Eye (tissue), 1 donor: ENCODE measurements at regions not wholly inside any gene's neighbourhood (a gene's known extent, or its start where the extent isn't known, plus 50 kb on each side); places are given as distances from the start of the nearest gene placed in this dataset.
"Not testable (repeated sequence)": the region's sequence is repeated elsewhere in the genome, so short reads cannot be mapped to it uniquely, and the experiment has no call there.

Experiments
- DNase-seq: peaks from one replicate; pipeline ENCODE4 v3.0.0-alpha.2; 2015

DNA sequence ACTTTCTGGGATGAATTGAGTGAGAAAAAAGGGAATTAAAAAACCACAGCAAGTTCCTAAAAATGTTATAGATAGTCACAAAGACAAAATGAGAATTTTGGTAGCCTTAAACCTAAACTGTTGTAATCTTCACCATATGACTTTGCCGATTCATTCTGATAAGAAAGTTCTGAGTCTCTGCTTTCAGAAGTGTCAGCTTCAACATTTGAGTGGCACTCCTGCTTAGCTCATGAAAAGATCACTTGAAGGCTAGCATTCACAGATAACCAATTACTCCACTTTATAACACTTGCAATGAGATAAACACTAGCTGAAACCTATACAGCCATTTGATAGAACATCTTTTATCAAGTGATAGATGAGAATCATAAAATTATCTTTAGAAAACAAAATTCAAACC is 288.1 kb upstream of the POU1F1 start:
- DNase-seq: no peak

- no peak for DNase-seq
These were observed 287.3 kb upstream of the POU1F1 start for GRCh38 chr3:87563712-87564111.

DNA sequence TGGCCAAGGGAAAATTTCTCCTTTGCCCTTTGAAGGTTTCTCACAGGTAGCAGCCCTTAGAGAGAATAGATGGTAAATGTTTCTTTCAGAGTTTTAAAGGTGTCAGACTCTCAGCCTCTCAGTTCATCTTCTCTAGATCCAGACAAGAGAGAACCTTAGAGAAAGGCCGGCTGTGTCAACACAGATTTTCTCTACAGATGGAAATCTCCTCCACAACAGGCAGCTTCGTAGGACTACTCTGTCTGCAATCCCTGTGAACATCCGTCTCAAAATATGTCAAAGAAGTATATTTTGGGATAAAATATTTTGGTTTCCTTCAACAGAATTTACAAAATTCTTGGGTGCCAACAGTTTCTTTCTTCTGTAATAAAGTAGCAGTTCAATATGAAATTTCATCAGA is 282.1 kb upstream of the POU1F1 start:
- DNase-seq: no peak

DNA sequence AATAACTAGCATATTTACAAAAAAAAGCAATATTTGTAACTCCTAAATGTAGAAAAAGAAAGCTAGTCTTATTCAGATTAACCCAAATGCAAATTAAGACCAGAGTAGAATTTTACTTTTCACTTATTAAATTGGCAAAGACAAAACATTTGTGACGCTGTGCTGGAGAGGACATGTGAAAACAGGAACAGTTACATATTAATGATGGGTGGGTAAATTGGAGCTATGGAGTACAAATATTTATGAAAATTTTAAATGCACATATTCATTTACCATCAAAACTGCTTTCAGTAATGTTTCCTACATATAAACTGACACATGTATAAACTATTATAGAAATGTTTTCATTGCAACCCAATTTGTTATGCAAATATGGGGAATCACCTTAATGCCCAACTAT is 278.9 kb upstream of the POU1F1 start:
- DNase-seq: no peak

DNA sequence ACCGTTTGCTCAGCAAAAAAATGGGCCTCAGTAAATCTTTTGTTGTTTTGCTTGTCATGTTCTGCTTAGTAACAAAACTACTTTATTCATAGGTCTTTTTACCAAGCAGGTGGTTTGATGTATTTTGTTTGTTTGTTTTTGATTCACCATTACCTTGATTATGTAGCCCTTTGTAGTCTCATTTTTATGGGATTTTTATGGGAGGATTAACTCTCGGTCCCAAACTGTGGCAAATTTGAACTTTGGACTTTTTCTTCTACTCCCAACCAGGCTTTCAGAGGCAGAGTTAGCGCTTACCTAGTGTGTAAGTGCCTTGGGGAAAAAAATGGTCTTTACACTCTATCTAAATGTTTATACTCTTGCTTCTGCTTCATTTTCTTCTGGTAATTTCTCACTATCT is 276.7 kb upstream of the POU1F1 start:
- DNase-seq: no peak

GRCh38 chr3:87550892-87551291 is 274.5 kb upstream of the POU1F1 start:
- DNase-seq: no peak

DNA sequence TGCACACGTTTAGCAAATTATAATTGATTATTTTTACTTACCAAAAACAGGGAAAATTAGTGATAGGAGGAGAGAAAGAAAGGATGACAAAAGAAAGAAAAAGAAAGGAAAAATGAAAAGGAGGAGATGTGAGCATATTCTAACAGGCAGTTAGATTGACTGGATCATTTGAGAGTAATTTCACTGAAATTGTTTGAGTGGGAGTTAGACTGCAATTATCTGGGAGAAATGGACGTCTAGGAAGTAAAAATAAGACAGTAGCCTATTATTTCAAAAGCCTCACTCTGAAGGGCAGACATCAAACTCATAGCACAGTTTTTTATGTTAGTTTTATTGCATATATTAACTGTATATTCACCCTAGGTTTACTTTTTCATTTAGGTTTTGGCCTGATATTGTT is 272.8 kb upstream of the POU1F1 start:
- no peak for DNase-seq

DNA sequence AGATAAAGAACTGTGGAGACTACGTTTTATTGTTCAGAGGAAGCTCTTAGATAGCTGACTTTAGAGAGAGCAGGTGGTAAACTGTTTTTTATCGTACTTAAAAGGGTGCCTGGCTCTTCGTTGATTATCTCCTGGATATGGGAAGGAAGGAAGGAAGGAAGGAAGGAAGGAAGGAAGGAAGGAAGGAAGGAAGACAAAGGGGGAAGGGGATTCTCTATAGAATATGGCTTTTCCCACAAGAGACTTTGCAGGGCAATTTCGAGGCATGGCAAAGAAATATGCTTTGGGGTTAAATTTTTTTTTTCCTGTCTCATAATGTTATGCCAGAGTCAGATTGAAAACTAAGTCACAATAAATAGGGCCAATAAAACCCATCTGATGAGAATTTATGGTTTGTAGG is 271.9 kb upstream of the POU1F1 start:
- no peak for DNase-seq

DNA sequence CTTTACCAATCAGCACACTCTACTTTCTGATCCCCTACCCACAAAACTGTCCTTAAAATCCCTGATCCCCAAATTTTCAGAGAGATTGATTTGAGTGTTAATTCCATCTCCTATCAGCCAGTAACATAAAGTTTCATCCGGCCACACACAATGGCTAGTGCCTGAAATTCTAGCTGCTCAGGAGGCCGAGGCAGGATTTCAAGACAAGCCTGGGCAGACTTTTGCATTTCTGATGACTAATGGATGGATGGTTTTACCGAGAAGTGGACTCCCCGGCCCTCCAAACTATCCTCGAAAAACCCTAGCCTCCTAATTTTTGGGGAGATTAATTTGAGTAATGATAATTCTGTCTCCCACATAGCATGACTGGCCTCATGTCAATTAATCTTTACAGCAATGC is 269.8 kb upstream of the POU1F1 start:
- no peak for DNase-seq

- not testable (repeated sequence) for DNase-seq
These were observed 267.0 kb upstream of the POU1F1 start for GRCh38 chr3:87543408-87543807.

- no peak for DNase-seq
These were observed 265.3 kb upstream of the POU1F1 start for GRCh38 chr3:87541723-87542122.

DNA sequence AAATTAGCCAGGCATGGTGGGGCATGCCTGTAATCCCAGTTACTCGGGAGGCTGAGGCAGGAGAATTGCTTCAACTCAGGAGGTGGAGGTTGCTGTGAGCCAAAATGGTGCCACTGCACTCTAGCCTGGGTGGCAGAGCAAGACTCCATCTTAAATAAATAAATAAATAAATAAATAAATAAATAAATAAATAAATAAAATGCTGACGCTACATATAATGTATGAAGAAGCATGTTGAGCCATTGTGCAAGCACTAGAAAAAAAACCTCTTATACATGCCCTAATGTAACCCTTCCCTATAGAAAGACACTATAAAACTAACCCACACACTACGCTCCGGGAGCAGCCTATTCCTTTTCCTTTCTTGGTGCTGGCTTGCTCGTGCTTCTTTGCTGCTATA is 262.3 kb upstream of the POU1F1 start:
- not testable (repeated sequence) for DNase-seq

GRCh38 chr3:87509401-87509800 is 233.0 kb upstream of the POU1F1 start:
- DNase-seq: no peak

DNA sequence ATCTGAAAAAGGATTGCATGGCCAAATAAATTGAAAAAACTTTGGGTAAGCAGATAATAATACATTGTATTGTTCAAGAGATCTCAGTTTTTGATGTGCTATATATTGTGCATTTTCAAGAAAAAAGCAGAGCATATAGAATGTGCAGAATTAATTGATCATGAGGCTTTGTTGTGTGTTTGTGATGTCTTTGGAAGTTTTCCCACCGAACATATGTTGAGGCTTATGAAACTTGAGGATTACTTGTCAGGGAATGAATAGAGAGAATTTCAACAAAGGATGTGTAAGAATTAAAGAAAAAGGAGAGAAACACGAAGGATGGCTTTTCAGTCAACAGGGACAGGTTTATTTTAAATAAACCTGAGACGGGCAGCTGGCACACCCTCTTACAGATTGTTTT is 232.5 kb upstream of the POU1F1 start:
- peak; percentile 3 for DNase-seq

DNA sequence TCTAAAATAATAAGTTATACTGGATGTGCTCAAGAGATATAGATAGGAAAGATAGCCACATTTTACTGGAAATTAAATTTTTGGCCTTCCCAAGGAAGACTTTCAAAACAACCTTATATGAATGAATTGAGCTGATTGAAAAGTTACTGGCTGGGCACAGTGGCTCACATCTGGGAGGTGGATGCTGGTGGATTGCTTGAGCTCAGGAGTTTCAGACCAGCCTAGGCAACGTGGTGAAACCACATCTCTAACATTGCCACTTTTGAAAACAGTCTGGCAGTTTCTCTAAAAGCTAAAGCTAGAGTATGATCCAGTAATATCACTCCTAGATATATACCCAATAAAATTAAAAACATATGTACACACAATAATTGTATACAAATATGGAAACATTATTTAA is 231.4 kb upstream of the POU1F1 start:
- DNase-seq: no peak

DNA sequence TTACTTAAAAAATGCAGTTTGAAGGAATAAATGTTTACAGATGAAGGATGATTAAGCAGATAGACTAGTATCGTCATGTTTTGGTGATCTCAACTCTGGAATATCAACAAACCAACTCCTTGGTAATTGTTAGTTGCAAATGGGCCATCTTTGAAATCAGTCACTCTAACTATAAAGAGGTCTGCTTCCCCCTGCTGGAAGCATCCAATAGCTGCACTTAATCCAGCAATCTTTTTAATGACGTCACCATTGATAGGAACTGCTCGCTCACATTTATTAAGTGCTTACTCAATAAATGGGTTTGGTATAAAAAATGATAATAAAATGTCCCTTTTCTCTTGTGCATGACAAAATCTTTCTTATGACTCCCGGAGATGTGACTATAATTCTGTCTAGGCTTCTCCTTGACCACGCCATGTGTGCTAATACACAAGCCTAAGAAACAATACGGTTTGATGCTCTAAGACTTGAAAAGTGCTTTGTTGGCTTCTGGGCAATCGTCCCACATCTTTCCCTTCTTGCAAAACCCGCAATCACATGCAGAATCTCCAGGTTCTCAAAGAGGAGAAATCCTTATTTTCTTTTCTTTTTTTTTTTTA is 227.6 kb upstream of the POU1F1 start:
- peak; percentile 56 for DNase-seq

GRCh38 chr3:87501076-87501475 is 224.7 kb upstream of the POU1F1 start:
- DNase-seq: no peak

DNA sequence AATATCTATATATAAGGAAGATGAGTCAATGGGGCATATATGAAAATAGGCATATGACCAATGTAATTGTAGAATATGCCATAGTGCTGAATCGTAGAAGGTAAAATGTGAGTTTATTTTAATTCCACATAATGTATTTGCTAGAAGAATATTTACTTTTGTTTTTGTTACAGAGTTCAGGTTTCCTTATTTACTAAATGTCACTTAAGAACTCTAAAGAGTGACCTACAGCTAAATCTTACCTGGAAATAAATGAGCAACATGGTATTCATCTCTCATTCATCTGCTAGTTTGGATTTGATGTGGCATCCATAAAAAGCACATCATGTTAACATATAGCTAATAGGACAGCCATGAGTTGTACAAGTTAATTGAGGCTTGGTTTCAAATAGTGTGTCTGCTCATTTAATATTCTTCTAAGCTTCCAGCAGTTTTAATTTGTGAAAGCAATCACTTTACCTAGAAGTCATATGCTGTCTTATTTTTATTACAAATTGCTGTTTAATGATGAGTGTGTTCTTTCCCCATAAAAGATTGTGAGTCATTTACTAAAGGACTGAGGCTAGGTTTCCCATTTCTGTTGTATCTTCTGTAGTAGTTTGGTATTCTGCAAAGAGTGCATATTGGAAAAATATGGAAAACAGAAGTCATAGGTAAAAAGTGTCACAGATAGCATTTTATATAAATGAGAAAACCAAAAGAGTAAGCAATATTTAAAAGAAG is 222.1 kb upstream of the POU1F1 start:
- no peak for DNase-seq

- DNase-seq: no peak
These were observed 219.6 kb upstream of the POU1F1 start for GRCh38 chr3:87495938-87496337.

GRCh38 chr3:87494264-87494663 is 217.9 kb upstream of the POU1F1 start:
- DNase-seq: no peak

DNA sequence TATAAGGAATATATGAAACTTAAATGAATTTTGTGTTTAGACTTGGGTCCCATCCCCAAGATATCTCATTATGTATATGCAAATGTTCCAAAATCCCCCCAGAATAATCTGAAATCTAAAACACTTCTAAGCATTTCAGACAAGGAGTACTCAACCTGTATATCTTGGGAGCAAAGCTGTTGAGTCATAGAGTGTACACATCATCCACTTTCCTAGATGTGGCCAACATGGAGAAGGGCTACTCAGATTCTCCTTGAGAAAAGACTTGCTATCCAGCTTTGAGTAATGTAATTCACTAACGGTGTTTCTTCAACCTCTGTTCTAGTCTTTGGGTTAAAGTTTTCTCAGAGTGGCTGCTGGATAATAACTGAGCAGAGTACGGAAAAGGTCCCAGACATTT is 215.5 kb upstream of the POU1F1 start:
- no peak for DNase-seq

DNA sequence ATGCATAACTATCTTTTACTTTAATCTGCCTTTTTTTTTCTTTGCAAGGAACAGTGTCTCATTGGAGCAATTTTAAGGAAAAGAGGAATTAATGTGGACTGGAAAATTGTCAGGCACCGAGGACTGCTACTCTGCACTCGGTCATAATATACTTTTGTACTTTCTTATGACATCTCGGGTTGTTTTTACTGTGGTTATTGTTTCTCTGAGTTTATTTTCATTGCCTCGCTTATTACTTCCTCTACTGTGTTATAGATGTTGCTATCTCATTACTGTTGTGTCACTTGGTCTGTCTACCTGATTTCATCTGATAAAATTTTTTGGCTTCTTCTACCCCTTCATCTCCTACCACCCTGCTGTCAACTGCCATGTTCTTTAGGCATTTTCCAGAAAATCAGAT is 213.5 kb upstream of the POU1F1 start:
- DNase-seq: no peak

GRCh38 chr3:87488765-87489164 is 212.4 kb upstream of the POU1F1 start:
- peak; percentile 12 for DNase-seq

GRCh38 chr3:87486635-87487034 is 210.3 kb upstream of the POU1F1 start:
- DNase-seq: not testable (repeated sequence)

GRCh38 chr3:87486115-87486514 is 209.7 kb upstream of the POU1F1 start:
- no peak for DNase-seq
